GDM1 (cell line): ENCODE measurements at regions not wholly inside any gene's neighbourhood (a gene's known extent, or its start where the extent isn't known, plus 50 kb on each side); places are given as distances from the start of the nearest gene placed in this dataset.
"Not testable (repeated sequence)": the region's sequence is repeated elsewhere in the genome, so short reads cannot be mapped to it uniquely, and the experiment has no call there.

ENCODE experiments used
- DNase-seq: peaks from one replicate; lab custom pipeline; 2025; lab: John Stamatoyannopoulos, UW

- DNase-seq = no peak
These were observed 283.8 kb downstream of the CXCL12 start for GRCh38 chr10:44101082-44101481.

GRCh38 chr10:44099511-44099910, 285.4 kb downstream of the CXCL12 start:
- no peak for DNase-seq

GRCh38 chr10:44096217-44096616, 288.7 kb downstream of the CXCL12 start:
- DNase-seq = not testable (repeated sequence)

DNA sequence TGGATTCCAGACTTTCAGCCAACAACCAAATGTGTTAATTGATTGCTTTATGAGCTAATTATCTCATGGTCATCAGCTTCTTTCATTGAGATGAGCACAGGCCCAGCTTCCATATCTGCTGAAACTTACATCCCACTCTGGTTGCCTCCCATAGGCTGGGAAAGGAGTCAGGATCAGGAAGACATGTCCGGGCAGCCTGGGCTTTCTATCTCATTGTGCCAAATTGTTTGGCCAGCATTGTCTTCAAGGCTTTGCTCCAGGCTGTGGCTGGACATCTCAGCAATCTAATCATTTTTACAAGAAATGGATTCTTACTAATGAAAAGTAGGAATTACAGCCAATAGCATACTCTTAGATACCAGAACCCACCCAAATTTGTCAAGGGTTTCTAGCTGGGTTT, 295.2 kb downstream of the CXCL12 start:
- no peak for DNase-seq

DNA sequence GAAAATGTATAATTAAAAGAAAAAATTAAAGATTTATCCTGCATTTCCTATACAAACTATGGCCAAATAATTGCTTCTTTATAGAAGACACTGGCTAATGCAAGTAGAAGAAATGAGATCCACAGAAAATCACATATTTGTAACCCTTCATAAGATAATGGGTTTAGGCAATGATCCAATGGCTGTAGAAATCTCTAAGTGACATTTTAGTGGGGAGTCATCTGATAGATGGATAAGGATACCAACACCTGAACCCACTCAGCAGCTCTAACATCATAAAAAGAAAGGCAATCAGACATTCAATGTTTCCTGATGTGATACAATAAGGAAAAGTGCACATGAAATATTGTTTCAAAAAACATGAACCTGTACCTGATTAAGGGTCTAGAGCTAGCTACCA, 297.5 kb downstream of the CXCL12 start:
- DNase-seq = no peak

- no peak for DNase-seq
These were observed 301.0 kb downstream of the CXCL12 start for GRCh38 chr10:44083719-44084400.

- no peak for DNase-seq
These were observed 313.4 kb downstream of the CXCL12 start for GRCh38 chr10:44071479-44071878.

GRCh38 chr10:44070282-44070681, 314.6 kb downstream of the CXCL12 start:
- DNase-seq = no peak

- no peak for DNase-seq
These were observed 315.3 kb downstream of the CXCL12 start for GRCh38 chr10:44069573-44069972.

GRCh38 chr10:44068716-44069482, 316.0 kb downstream of the CXCL12 start:
- DNase-seq = no peak

GRCh38 chr10:44067432-44067831, 317.5 kb downstream of the CXCL12 start:
- DNase-seq = no peak

- DNase-seq = no peak
These were observed 318.2 kb downstream of the CXCL12 start for GRCh38 chr10:44066527-44067255.

DNA sequence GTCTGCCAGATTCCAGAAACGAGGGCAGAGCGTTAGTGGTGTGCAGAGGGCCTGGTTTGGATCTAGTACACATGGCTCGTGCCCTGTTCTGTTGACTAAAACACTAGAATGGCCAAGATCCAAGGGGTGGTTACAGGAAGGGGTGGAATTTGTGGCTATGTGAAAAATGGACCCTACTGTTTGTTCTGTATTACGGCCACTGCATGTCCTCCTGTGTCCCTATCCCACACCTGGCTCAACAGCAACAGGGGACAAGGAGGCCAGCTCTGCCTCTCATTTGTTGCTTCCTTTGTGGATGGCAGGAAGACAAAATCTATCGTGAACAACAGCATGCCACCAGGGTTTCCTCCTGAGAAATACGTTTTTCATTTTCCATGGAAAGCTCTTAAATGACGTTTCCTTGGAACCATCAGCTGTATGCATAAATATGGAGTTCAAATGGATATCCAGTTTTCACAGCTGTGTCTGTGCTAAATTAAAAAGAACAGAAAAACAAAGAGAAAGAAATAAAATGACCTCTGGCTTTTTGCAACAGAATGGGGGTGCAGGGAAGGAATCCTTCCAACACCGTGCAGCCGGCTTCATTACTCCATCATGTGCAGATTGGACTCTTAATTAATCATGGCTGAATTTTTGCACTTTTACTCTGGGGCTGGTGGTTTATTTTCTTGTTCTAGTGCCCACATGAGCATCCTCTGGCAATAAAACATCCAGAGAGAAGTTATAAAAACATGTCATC, 318.9 kb downstream of the CXCL12 start:
- DNase-seq = no peak

DNA sequence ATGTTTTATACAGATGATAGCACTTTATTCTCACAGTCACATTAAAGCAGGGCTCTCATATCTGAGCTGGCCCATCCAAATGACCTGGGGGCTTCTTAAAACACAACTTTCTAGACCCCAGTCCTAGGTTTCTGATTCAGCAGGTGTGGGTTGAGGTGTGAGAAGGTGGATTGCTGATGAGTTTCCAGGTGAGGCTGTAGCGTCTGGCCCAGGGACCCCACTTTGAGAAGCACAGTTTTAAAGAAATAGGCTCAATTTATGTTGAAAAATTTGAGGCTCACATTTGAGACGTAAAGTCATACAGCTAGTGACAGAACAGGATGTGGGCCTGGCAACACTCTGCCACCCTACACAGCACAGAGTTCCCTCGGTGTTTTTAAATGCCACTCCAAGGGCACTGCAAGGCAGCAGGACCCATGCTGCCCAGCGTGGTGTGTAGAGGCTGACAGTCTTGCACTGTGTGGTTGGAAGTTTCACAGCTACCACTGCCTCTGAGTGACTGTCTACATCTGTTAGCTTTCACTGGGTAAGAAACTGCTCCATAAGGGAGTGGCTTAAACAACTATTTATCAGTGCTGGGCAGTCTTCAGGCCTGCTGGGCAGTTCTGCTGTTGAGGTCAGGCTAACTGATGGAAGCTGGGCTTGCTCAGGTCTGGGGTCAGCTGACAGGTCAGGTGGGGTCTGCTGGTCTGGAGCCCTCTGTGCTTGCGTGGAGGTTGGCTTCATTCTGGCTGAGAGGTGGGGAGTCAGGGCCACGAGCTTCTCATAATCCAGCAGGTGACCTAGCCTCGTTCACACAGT, 319.7 kb downstream of the CXCL12 start:
- DNase-seq = no peak

GRCh38 chr10:44064317-44064716, 320.6 kb downstream of the CXCL12 start:
- no peak for DNase-seq

DNA sequence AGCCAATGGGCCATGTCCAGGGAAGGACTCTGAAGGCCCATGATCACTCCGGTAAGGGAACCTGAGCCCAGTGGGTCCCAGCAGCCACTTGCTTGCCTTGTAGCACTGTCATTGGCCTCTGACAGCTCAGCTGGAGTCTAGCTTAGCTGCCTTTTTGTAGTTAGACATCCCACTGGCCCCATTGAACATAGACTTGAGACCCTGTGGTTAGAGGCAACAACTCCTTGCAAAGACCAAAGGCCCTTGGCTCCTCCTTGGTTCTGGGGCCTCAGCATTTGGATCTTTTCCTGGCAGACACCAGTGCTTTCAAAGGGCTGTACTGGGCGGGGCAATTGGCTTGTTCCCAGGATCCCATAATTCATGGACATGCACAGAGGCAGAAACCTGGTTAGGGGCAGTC, 321.2 kb downstream of the CXCL12 start:
- DNase-seq = no peak

DNA sequence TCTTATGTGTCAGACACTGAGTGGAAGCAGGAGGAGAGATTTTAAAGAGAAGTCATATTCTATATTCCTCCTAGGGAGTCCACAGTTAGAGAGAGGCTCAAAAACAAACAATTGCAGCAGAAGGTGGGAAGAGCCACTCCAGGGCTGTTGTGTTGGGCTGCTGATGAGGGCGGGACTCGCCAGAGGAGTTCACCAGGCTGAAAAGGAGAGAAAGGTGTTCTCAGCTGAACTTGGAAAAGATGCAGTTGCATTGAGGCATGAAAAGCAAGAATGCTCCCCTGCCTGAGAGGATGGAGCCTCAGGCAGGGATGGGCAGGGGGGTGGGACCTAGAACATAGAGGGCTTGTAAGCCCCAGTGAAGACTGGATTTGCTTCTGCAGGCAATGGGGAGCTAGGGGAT, 324.2 kb downstream of the CXCL12 start:
- DNase-seq = no peak

- DNase-seq = no peak
These were observed 324.7 kb downstream of the CXCL12 start for GRCh38 chr10:44060221-44060620.

- no peak for DNase-seq
These were observed 326.6 kb downstream of the CXCL12 start for GRCh38 chr10:44058259-44058658.

GRCh38 chr10:44056967-44057805, 327.7 kb downstream of the CXCL12 start:
- DNase-seq = no peak

DNA sequence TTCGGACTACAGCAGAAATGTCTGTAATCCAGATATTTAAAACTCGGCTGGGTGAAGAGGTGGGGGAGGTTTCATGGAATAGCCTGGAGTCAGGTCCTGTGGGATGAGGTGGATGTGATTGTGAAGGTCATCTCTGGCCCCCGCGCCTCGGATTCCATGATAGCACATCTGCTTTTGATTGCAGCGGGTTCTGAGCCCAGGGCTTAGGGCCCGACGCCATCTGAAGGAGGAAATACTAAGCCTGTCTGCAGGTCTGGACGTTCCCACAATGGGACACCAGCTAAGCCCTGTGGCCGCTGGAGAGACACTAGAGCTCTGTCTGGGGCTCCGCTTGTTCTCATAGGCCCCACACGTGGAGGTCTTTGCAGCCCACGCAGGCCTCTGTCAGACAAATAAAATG, 328.7 kb downstream of the CXCL12 start:
- no peak for DNase-seq
